Activated CD8-positive, alpha-beta memory T cell treated with anti-CD3 and anti-CD28 coated beads, Interleukin-2, amount 50 U/mL, for 1 hour (primary cell): ENCODE measurements at regions not wholly inside any gene's neighbourhood (a gene's known extent, or its start where the extent isn't known, plus 50 kb on each side); places are given as distances from the start of the nearest gene placed in this dataset.

Source experiments
- DNase-seq: peaks from one replicate; pipeline ENCODE4 v3.0.0-alpha.2; 2020; ENCODE audit errors: extremely low read depth

DNA sequence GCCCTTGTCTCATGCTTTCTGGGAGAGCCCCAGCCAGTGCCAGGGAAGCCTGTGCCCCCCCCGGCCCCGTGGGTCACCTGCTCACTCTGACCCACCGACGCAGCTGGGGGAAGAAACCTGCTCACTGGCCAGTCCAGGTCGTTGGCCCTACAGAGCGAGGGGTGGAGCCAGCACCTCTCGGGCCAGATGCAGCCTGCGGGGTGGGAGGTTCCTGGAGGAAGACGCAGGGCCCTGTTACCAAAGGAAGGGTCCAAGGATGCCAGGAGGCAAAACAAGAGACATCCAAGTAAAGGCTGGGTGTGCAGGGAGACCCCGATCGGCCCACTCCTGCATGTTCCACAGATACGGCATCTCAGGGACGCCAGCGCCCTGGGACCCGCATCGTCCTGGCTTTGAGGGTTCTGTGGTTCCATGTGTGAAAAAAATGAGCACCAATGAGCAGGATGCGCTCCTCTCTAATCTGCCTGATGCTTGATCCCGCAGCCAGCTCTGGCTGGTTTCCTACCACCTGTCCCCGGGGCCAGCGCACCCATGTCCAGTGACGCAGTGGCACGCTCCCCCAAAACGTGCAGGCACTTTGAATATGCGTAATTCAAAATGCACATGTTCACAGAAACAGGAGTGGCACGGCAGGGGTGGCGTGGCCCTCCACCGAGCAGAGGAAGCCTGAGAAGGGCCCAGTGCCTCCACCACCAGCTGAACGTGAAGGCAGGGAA is 66.0 kb upstream of the GALNT9 start:
- DNase-seq, result no peak

DNA sequence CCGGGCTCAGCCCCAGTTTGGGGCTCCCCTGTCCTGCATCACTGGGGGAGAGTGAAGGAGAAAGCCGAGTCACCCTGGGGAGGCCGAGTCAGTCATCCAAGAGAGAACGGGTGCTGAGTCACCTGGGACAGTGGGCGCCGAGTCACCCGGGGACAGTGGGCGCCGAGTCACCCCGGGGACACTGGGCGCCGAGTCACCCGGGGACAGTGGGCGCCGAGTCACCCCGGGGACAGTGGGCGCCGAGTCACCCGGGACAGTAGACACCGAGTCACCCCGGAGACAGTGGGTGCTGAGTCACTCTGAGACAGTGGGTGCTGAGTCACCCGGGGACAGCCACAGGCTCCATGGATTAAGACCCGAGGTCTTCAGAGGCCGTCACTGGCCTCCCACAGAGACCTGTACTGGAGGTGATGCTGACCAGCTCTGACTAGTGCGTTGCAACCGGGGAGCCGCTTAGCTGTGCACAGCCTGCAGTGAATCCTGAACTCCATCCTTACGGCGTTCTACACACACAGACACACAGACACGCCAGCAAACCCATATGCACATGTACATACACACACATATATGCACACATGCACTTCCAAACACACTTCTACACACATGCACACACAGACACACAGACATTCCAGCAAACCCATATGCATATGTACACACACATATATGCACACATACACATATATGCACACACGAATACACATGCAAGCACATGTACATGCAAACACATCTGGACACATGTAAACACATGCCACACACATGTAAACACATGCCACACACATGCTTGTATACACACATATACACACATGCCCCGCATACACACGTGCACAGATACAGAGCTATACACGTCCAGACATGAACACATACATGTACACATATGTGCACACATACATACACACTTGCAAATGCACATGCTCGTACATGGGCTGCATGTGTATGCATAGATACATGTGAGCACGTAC is 64.9 kb upstream of the GALNT9 start:
- DNase-seq, result no peak

DNA sequence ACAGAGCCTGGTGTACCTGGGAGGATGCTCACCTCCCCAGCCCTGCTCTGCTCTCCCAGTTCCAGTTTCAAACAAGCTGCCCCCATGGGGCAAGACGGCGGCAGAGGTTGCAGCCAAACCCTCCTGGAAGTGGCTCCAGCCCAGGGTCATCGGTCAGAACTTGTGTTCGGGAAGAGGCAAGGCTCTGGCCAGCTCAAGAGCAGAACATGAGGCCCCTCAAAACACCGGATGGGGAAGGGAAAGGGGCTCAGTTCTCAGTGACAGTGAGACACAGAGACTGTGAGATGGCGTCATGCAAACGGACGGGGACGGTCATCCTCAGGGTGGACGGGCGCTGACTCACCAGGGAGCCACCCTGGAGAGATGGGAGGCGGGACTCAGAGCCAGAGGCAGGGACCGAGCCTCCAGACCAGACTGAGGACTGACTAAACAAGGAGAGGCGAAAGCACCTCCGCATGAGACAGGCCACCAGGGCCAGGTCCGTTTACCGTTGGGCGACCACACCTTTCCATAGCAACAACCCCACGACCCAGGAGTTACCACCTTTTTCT is 63.9 kb upstream of the GALNT9 start:
- DNase-seq, result no peak

- no peak for DNase-seq
Measured at GRCh38 chr12:132392389-132393244, 63.2 kb upstream of the GALNT9 start.

DNA sequence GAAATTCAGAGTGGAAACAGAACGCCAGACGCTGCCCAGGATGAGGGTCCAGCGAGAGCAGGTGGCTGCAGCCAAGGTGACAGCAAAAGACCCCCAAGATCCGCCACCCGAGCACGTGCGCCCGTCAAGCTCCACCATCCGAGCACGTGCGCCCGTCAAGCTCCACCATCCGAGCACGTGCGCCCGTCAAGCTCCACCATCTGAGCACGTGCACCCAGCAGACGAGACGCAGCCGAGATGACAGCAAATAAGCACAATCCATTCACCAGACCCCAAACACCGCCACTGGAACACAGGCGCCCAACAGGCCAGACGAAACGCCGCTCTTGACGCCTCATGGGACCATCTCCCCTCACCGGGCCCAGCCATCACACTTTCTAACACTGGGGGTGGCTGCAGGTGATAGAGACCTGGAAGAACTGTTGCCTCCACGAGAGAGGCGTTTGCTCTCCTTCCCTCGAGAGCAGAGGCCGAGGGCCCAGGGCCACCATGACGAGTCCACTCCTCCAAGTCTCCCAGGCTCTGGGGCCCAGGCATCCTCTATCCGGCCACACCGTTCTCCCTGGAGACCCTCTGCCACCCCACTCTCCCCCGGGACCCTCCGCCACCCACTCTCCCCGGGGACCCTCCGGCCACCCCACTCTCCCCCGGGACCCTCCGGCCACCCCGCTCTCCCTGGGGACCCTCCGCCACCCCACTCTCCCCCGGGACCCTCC is 62.1 kb upstream of the GALNT9 start:
- DNase-seq, result no peak

GRCh38 chr12:132390287-132391076 is 61.1 kb upstream of the GALNT9 start:
- no peak for DNase-seq

- no peak for DNase-seq
Measured at GRCh38 chr12:132389526-132390286, 60.3 kb upstream of the GALNT9 start.

DNA sequence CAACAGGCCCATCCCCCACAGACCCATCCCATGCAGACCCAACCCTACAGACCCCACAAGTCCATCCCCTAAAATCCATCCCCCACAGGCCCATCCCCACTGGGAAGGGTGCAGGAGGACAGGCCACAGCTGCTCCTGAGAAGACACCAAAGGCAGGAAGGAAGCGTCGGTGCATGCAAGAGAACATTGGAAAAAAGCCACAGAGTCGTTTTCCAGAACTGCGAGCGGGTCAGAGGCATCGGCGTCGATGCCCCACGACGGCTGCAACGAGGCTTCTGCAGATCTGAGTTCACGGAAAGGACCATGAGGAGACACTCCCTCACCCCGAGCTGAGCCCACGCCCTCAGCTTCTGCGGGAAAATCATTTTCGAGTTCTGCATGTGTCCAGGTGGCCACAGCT is 59.6 kb upstream of the GALNT9 start:
- DNase-seq, result no peak

DNA sequence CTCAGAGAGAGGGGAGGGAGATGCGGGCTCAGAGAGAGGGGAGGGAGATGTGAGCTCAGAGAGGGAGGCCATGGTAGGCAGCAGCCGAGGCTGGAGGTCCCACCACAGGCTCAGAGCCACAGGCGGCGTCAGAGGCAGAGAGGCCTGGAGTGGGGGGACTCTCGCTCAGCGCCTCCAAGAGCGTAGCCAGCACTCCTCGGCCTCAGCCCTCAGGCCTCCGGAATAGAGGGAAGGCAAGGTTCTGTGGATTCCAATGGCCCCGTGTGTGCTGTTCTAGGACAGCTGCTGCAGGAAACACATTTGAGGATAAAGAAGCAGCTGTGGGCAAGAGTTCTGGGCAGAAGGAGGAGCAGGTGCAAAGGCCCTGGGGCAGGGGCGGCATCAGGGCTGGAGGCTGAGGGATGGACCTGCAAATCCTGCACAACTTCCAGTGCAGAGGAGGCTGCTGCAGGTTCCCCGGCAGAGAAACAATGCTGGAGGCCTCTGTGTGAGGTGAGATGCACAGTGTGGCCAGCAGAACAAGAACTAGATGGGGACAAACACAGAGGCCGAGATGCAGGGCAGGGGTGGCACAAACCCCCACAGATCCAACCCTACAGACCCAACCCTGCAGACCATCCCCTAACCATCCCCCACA is 59.1 kb upstream of the GALNT9 start:
- no peak for DNase-seq

GRCh38 chr12:132386926-132387497 is 57.6 kb upstream of the GALNT9 start:
- no peak for DNase-seq

DNA sequence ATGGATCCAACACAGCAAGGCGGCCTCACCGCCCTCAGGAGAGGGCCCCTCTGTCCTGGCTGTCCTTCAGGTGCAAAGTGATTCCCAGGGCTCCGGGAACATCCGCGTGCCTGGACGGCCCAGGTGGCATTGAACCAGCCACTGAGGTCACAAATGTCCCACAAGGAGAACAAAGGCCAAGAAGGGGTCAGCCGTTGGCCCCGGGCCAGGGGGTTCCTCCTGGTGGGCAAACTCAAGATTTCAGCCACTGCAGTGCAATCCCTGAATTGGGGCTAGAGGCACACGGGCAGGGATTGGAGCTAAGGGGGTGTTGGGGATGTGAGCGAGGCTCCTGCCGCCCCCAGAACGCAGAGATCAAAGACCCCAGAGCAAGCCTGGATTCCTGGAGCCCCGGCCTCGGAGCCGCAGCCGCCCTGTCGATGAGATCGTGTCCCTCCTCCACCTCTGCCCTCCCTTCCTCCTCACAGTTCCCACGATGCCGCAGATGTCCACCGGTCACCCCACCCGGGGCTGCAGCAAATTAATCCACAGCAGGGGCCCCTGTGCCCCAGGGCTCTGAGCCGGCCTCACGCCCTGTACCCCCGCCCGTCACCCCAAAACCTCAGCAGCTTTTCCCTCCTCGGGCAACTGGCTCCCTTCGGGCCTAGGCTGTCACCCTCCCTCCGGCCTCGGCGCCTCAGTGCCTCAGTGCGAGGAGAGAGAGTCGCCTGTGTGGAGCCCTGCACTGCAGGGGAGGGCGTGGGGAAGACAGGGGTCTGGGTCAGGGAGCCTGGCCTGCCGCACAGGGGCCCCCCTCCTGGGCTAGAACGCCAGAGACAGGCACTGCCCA is 56.7 kb upstream of the GALNT9 start:
- DNase-seq, result no peak

- no peak for DNase-seq
Measured at GRCh38 chr12:132384916-132385774, 55.8 kb upstream of the GALNT9 start.

GRCh38 chr12:132380641-132381040 is 51.3 kb upstream of the GALNT9 start:
- no peak for DNase-seq

DNA sequence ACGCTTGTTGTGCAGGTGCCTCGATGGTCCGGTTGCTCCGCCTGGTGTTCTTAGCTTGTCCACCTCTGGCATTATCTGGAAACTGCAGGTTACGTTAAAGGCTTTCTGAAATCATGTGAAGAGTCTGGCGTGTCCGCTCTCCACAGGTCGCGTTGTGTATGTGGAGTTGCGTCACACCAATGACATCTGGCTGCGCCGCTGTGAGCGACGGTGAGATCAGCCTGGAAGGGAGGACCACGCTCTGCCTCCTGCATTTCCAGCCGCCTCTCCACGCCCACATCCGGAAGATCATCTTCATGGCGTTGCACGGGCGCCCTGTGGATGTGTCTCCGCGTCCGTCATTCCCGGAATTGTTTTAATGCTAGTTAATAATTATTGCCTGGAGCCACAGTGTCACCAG is 50.6 kb upstream of the GALNT9 start:
- DNase-seq, result no peak

DNA sequence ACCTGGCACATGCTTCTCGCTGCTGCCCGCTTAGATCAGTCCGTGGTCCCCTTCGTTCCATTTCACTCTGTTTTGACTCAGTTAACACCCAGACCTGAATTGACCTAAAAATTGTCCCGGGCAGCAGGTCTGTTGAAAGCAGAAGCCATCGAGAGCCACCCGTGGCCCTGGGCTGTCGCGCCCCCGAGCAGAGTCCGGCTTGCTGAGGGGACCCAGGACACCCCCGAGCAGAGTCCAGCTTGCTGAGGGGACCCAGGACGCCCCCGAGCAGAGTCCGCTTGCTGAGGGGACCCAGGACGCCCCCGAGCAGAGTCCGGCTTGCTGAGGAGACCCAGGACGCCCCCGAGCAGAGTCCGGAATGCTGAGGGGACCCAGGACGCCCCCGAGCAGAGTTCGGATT is 50.2 kb upstream of the GALNT9 start:
- DNase-seq, result no peak
